ENCODE measurements at regions not wholly inside any gene's neighbourhood (a gene's known extent, or its start where the extent isn't known, plus 50 kb on each side); places are given as distances from the start of the nearest gene placed in this dataset.

- DNase-seq (ENCODE audit: extremely low spot score, unreplicated experiment), result no peak
- Mint-ChIP-seq H3K9me3 (no peaks in the 10 kb centered on the region), H3K27me3 (no peaks in the 10 kb centered on the region), H3K36me3 (no peaks in the 10 kb centered on the region), H3K27ac (no peak overlapping the region), H3K4me3 (no peak overlapping the region), H3K4me1 (ENCODE audit: unreplicated experiment) (no peaks in the 10 kb centered on the region)
- no peak for TF ChIP-seq CTCF (conservative IDR thresholded peaks at IDR 0.05)
Measured at GRCh38 chr4:16365036-16365569, 138.8 kb upstream of the TAPT1 start.

- Mint-ChIP-seq H3K4me1 (ENCODE audit: unreplicated experiment) (no peaks in the 10 kb centered on the region), H3K9me3 (no peaks in the 10 kb centered on the region)
Measured at GRCh38 chr4:16360694-16361262, 134.5 kb upstream of the TAPT1 start.

GRCh38 chr4:16353165-16353564 lies 126.9 kb upstream of the TAPT1 start:
- no peak overlapping the region for H3K4me3 Mint-ChIP-seq
- H3K9me3 Mint-ChIP-seq, result no peaks in the 10 kb centered on the region
- H3K4me1 Mint-ChIP-seq (ENCODE audit: unreplicated experiment), result no peaks in the 10 kb centered on the region
- DNase-seq (ENCODE audit: extremely low spot score, unreplicated experiment), result no peak
- peaks cover 9% of the 10 kb centered on the region for H3K27me3 Mint-ChIP-seq
- TF ChIP-seq CTCF (conservative IDR thresholded peaks at IDR 0.05), result no peak
- H3K27ac Mint-ChIP-seq, result no peak overlapping the region
- no peaks in the 10 kb centered on the region for H3K36me3 Mint-ChIP-seq

More at GRCh38 chr4:16360694-16361262, 134.5 kb upstream of the TAPT1 start:
- H3K36me3 Mint-ChIP-seq, result no peaks in the 10 kb centered on the region
- TF ChIP-seq CTCF (conservative IDR thresholded peaks at IDR 0.05), result no peak
- H3K4me3 Mint-ChIP-seq, result peak overlapping the region; percentile 61
- H3K27me3 Mint-ChIP-seq, result no peaks in the 10 kb centered on the region
- no peak for DNase-seq (ENCODE audit: extremely low spot score, unreplicated experiment)
- no peak overlapping the region for H3K27ac Mint-ChIP-seq

GRCh38 chr4:16351161-16351560 lies 124.9 kb upstream of the TAPT1 start:
- Mint-ChIP-seq H3K9me3 (no peaks in the 10 kb centered on the region), H3K27ac (no peak overlapping the region), H3K36me3 (no peaks in the 10 kb centered on the region), H3K4me3 (no peak overlapping the region), H3K27me3 (peaks cover 9% of the 10 kb centered on the region), H3K4me1 (ENCODE audit: unreplicated experiment) (no peaks in the 10 kb centered on the region)
- no peak for TF ChIP-seq CTCF (conservative IDR thresholded peaks at IDR 0.05)
- no peak for DNase-seq (ENCODE audit: extremely low spot score, unreplicated experiment)

GRCh38 chr4:16344853-16345252 lies 118.6 kb upstream of the TAPT1 start:
- no peak for DNase-seq (ENCODE audit: extremely low spot score, unreplicated experiment)
- no peaks in the 10 kb centered on the region for H3K36me3 Mint-ChIP-seq
- no peaks in the 10 kb centered on the region for H3K4me1 Mint-ChIP-seq (ENCODE audit: unreplicated experiment)
- TF ChIP-seq CTCF (conservative IDR thresholded peaks at IDR 0.05), result no peak
- no peak overlapping the region for H3K27ac Mint-ChIP-seq
- peaks cover 4% of the 10 kb centered on the region for H3K27me3 Mint-ChIP-seq
- H3K4me3 Mint-ChIP-seq, result no peak overlapping the region
- no peaks in the 10 kb centered on the region for H3K9me3 Mint-ChIP-seq
